SK-N-SH (cell line): ENCODE measurements at regions not wholly inside any gene's neighbourhood (a gene's known extent, or its start where the extent isn't known, plus 50 kb on each side); places are given as distances from the start of the nearest gene placed in this dataset.

ENCODE experiments used
- CTCF ChIA-PET: fragments of 300-600, 350-600 bp; formaldehyde crosslinking; extraction: SDS; loops from one replicate; lab custom pipeline; 2021; lab: Yijun Ruan, JAX
- POLR2A ChIA-PET: fragments of 350-600 bp; sonication (Branson Sonifier 250); formaldehyde crosslinking; extraction: SDS; loops from one replicate; lab custom pipeline; 2020; ENCODE audit warnings: antibody characterized with exemption, inconsistent platforms; lab: Yijun Ruan, JAX
- DNase-seq: peaks from one replicate; pipeline ENCODE4 v3.0.0; 2012
- H2AFZ ChIP-seq: fragments of 200-600 bp; sonication (generic); 2 replicates; pipeline ENCODE4 v1.8.1; 2016; ENCODE audit warnings: antibody characterized with exemption, mild to moderate bottlenecking, low read depth
- H3F3A ChIP-seq: fragments of 200-600 bp; sonication (generic); replicated peaks from 2 replicates; pipeline ENCODE3; 2016; ENCODE audit warnings: antibody characterized with exemption, mild to moderate bottlenecking; ENCODE audit not compliant: insufficient read depth
- H3K27ac ChIP-seq, 2 experiments: fragments of 200-500 bp in 1 of 2; fragments of 200-600 bp in 1 of 2; sonication (Bioruptor generic) in 1 of 2; sonication (generic), shearing (Covaris generic) in 1 of 2; 2 replicates each; pipeline versions ENCODE4 v1.5.1 to v1.6.1; 2014 to 2016; ENCODE audit warnings: low read depth in 2 of 2, inconsistent platforms in 1 of 2, low read length in 1 of 2, mild to moderate bottlenecking in 1 of 2, mixed read lengths in 1 of 2
- H3K27me3 ChIP-seq: fragments of 200-600 bp; sonication (generic), shearing (Covaris generic); 2 replicates; pipeline ENCODE4 v1.6.1; 2016; ENCODE audit warnings: mixed run types; ENCODE audit not compliant: insufficient read depth
- H3K36me3 ChIP-seq, 2 experiments: fragments of 200-500 bp in 1 of 2; fragments of 200-600 bp in 1 of 2; sonication (Bioruptor generic) in 1 of 2; sonication (generic) in 1 of 2; replicated peaks in 1 of 2; 2 replicates each; pipeline versions ENCODE3 to v1.5.1; 2014 to 2016; ENCODE audit warnings: low read length in 1 of 2, mild to moderate bottlenecking in 1 of 2; ENCODE audit not compliant: insufficient read depth in 2 of 2, control insufficient read depth in 1 of 2
- H3K4me1 ChIP-seq, 2 experiments: fragments of 200-500 bp in 1 of 2; fragments of 200-600 bp in 1 of 2; sonication (Bioruptor generic) in 1 of 2; sonication (generic), shearing (Covaris generic) in 1 of 2; 2 replicates each; pipeline versions ENCODE4 v1.5.1 to v1.6.1; 2014 to 2016; ENCODE audit warnings: low read depth in 1 of 2, low read length in 1 of 2, mixed run types in 1 of 2; ENCODE audit not compliant: insufficient read depth in 2 of 2, control insufficient read depth in 1 of 2
- H3K4me2 ChIP-seq: fragments of 200-600 bp; sonication (generic), shearing (Covaris generic); 2 replicates; pipeline ENCODE4 v1.6.1; 2017; ENCODE audit warnings: mixed run types
- H3K4me3 ChIP-seq, 2 experiments: fragments of 200-500 bp in 1 of 2; fragments of 200-600 bp in 1 of 2; sonication (Bioruptor generic) in 1 of 2; sonication (generic), shearing (Covaris generic) in 1 of 2; 2 replicates each; pipeline versions ENCODE4 v1.5.1 to v1.8.1; 2014 to 2016; ENCODE audit warnings: low read depth in 2 of 2, inconsistent platforms in 1 of 2, low read length in 1 of 2, mild to moderate bottlenecking in 1 of 2, mixed read lengths in 1 of 2, moderate library complexity in 1 of 2
- H3K79me2 ChIP-seq: fragments of 200-600 bp; sonication (generic); 2 replicates; pipeline ENCODE4 v1.8.1; 2017; ENCODE audit warnings: mild to moderate bottlenecking; ENCODE audit not compliant: insufficient read depth
- H3K9ac ChIP-seq: fragments of 200-600 bp; sonication (generic); 2 replicates; pipeline ENCODE4 v1.6.1; 2017; ENCODE audit warnings: mixed run types
- H3K9me2 ChIP-seq: fragments of 200-600 bp; sonication (generic); 2 replicates; pipeline ENCODE4 v1.6.1; 2017; ENCODE audit warnings: mixed run types
- H3K9me3 ChIP-seq: fragments of 200-600 bp; sonication (generic); 2 replicates; pipeline ENCODE4 v1.6.1; 2017; ENCODE audit warnings: mixed run types, mild to moderate bottlenecking, moderate library complexity
- H4K20me1 ChIP-seq: fragments of 200-600 bp; sonication (generic); 2 replicates; pipeline ENCODE4 v1.6.1; 2017; ENCODE audit warnings: mild to moderate bottlenecking, mixed run types; ENCODE audit not compliant: insufficient read depth
- EP300 ChIP-seq, 2 experiments: IDR thresholded peaks; 2 replicates each; pipeline versions ENCODE4 v1.4.0 to v1.6.1; 2012; ENCODE audit warnings: borderline replicate concordance in 1 of 2, low read depth in 1 of 2, low read length in 1 of 2
- FOSL2 ChIP-seq: IDR thresholded peaks from 2 replicates; pipeline ENCODE4 v1.4.0; 2012; ENCODE audit warnings: low read depth, mild to moderate bottlenecking, moderate library complexity, borderline replicate concordance
- FOXM1 ChIP-seq: IDR thresholded peaks from 2 replicates; pipeline ENCODE4 v1.4.0; 2012; ENCODE audit warnings: low read depth, mild to moderate bottlenecking
- JUND ChIP-seq: IDR thresholded peaks from 2 replicates; pipeline ENCODE4 v1.4.0; 2012
- MAX ChIP-seq: IDR thresholded peaks from 2 replicates; pipeline ENCODE4 v1.4.0; 2012; ENCODE audit warnings: low read depth
- MEF2A ChIP-seq: IDR thresholded peaks from 2 replicates; pipeline ENCODE4 v1.4.0; 2012; ENCODE audit warnings: low read depth, borderline replicate concordance
- NFIC ChIP-seq: IDR thresholded peaks from 2 replicates; pipeline ENCODE4 v1.4.0; 2012; ENCODE audit warnings: borderline replicate concordance
- POLR2AphosphoS5 ChIP-seq: IDR thresholded peaks from 2 replicates; pipeline ENCODE4 v1.6.1; 2012; ENCODE audit warnings: low read depth, low read length
- RAD21 ChIP-seq: IDR thresholded peaks from 2 replicates; pipeline ENCODE4 v1.6.1; 2012; ENCODE audit warnings: mild to moderate bottlenecking, low read length
- RCOR1 ChIP-seq: fragments of 150-350 bp; IDR thresholded peaks from 2 replicates; pipeline ENCODE4 v1.6.1; 2017; ENCODE audit warnings: antibody characterized with exemption, low read length
- RXRA ChIP-seq: IDR thresholded peaks from 2 replicates; pipeline ENCODE4 v1.4.0; 2012; ENCODE audit warnings: low read depth, mild to moderate bottlenecking, borderline replicate concordance
- SIN3A ChIP-seq: IDR thresholded peaks from 2 replicates; pipeline ENCODE4 v1.6.1; 2012; ENCODE audit warnings: low read depth, mild to moderate bottlenecking, low read length, moderate library complexity, borderline replicate concordance
- SMC3 ChIP-seq: IDR thresholded peaks from 2 replicates; pipeline ENCODE4 v1.6.1; 2012; ENCODE audit warnings: low read depth, low read length, improper control_type of control experiment
- TEAD4 ChIP-seq: IDR thresholded peaks from 2 replicates; pipeline ENCODE4 v1.4.0; 2012; ENCODE audit warnings: mild to moderate bottlenecking, borderline replicate concordance; ENCODE audit not compliant: insufficient read depth
- USF2 ChIP-seq: fragments of 150-350 bp; IDR thresholded peaks from 2 replicates; pipeline ENCODE4 v1.6.1; 2017; ENCODE audit warnings: antibody characterized with exemption, low read length, low read depth, borderline replicate concordance
- YY1 ChIP-seq: IDR thresholded peaks from 2 replicates; pipeline ENCODE4 v1.4.0; 2012; ENCODE audit warnings: low read depth, mild to moderate bottlenecking
- WGBS: methylation state at CpG from one replicate; pipeline ENCODE4 v1.1.6; 2017; ENCODE audit warnings: low lambda C conversion rate; 5-methylcytosine and 5-hydroxymethylcytosine counted together

GRCh38 chr13:34056733-34057258 lies 238.8 kb downstream of the RFC3 start:
- Histone ChIP-seq H3K27me3 (no peaks in the 10 kb centered on the region), H3K36me3 (no peaks in the 10 kb centered on the region), H3K79me2 (no peaks in the 10 kb centered on the region), H3K4me1 (no peaks in the 10 kb centered on the region; a peak in 1 of 4 replicates), H3F3A (no peaks in the 10 kb centered on the region), H3K4me3 (no peak overlapping the region), H4K20me1 (no peaks in the 10 kb centered on the region), H3K27ac (no peak overlapping the region), H3K9me2 (no peaks in the 10 kb centered on the region), H2AFZ (no peak overlapping the region), H3K9ac (no peak overlapping the region), H3K9me3 (no peaks in the 10 kb centered on the region), H3K4me2 (no peak overlapping the region)
- no peak for DNase-seq
- WGBS, result 85% methylated on average over 1 of the region's 1 CpG
- ChIA-PET CTCF (no interaction called here), POLR2A (no interaction called here)
- no peak for TF ChIP-seq RCOR1
- TF ChIP-seq SMC3, result no peak

GRCh38 chr13:34064456-34065205 lies 246.7 kb downstream of the RFC3 start:
- H3K9ac ChIP-seq, result no peak overlapping the region
- H3K9me2 ChIP-seq, result no peaks in the 10 kb centered on the region
- POLR2A ChIA-PET, result no interaction called here
- H3K27ac ChIP-seq, result no peak overlapping the region
- no peak overlapping the region for H3K4me2 ChIP-seq
- H2AFZ ChIP-seq, result no peak overlapping the region
- CTCF ChIA-PET, result interaction anchor here (1.0 to 4.4 kb wide), 2 partner anchors 12 to 264 kb away, joined by 3 to 23 read pairs; no protein-coding TSS in a partner anchor
- H3K9me3 ChIP-seq, result no peaks in the 10 kb centered on the region
- no peaks in the 10 kb centered on the region for H3F3A ChIP-seq
- H3K79me2 ChIP-seq, result no peaks in the 10 kb centered on the region
- H3K27me3 ChIP-seq, result no peaks in the 10 kb centered on the region
- no peaks in the 10 kb centered on the region for H3K4me1 ChIP-seq
- H4K20me1 ChIP-seq, result no peaks in the 10 kb centered on the region
- WGBS, result 89% methylated on average over 1 of the region's 2 CpGs
- no peaks in the 10 kb centered on the region for H3K36me3 ChIP-seq
- H3K4me3 ChIP-seq, result no peak overlapping the region
- TF ChIP-seq RAD21 (no peak), NFIC (no peak), JUND (no peak), USF2 (no peak), EP300 (IDR thresholded peaks at IDR 0.05; ENCODE audit: borderline replicate concordance in 1 of 2, low read depth in 1 of 2, low read length in 1 of 2) (no peak), RXRA (no peak), SIN3A (no peak), SMC3 (no peak), MEF2A (no peak)
- no peak for DNase-seq

GRCh38 chr13:34065928-34066327 lies 248.0 kb downstream of the RFC3 start:
- ChIA-PET POLR2A (no interaction called here), CTCF (interaction anchor here (4.4 kb wide), 1 partner anchor 11 kb away, joined by 23 read pairs; no protein-coding TSS in a partner anchor)
- H3K9me2 ChIP-seq, result no peaks in the 10 kb centered on the region
- H3F3A ChIP-seq, result no peaks in the 10 kb centered on the region
- no peaks in the 10 kb centered on the region for H3K36me3 ChIP-seq
- H3K27me3 ChIP-seq, result no peaks in the 10 kb centered on the region
- H3K27ac ChIP-seq, result no peak overlapping the region
- no peak for TF ChIP-seq SMC3
- no peak for TF ChIP-seq FOSL2
- no peak for TF ChIP-seq MAX
- no peak for TF ChIP-seq USF2
- TF ChIP-seq TEAD4, result no peak
- no peak for TF ChIP-seq POLR2AphosphoS5
- no peak for TF ChIP-seq FOXM1
- TF ChIP-seq NFIC, result no peak
- no peak for TF ChIP-seq YY1
- no peak overlapping the region for H3K4me2 ChIP-seq
- no peak for DNase-seq
- H3K4me3 ChIP-seq, result no peak overlapping the region
- no peaks in the 10 kb centered on the region for H4K20me1 ChIP-seq
- 100% methylated on average over 2 of the region's 2 CpGs for WGBS
- no peaks in the 10 kb centered on the region for H3K79me2 ChIP-seq
- H3K9me3 ChIP-seq, result no peaks in the 10 kb centered on the region
- no peak overlapping the region for H2AFZ ChIP-seq
- no peak overlapping the region for H3K9ac ChIP-seq
- no peaks in the 10 kb centered on the region for H3K4me1 ChIP-seq
